ENCODE measurements at regions not wholly inside any gene's neighbourhood (a gene's known extent, or its start where the extent isn't known, plus 50 kb on each side); places are given as distances from the start of the nearest gene placed in this dataset.
"Not testable (repeated sequence)": the region's sequence is repeated elsewhere in the genome, so short reads cannot be mapped to it uniquely, and the experiment has no call there.

DNA sequence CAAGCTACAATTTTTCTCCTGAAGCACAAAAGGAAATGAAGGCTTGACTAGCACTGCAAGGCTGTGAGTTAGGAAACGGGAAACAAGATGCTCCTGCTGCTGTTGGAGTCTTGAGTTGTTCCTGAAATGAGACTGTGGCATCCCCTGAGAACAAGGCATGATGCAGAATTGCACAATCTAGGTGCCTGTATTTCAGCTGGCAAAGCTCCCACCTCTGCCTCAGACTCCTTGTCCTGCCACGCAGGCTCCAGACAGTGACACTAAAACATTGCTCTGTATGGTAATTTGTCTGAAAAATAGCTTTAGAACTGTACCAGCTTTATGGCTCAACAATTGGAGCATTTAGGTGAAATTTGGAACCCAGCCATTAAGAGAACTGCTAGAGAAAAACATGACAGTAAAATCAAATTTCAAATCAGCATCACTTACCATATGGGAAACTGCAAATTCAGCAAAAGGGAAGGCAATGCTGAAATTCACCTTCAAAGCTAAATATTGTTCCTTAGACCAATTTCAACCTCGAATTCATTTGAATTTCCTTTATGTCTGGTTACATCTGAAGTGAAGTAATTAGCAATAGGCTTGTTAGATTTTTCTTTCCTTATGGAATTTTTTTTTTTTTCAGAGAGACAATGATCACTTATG lies 103.4 kb downstream of the MFAP3L start:
- H3K36me3 ChIP-seq, result no peaks in the 10 kb centered on the region
- WGBS, result 52% methylated on average over 3 of the region's 3 CpGs
- H3K4me3 ChIP-seq, result no peak overlapping the region
- H3K4me1 ChIP-seq, result no peaks in the 10 kb centered on the region
- H3K27me3 ChIP-seq, result no peaks in the 10 kb centered on the region
- no peak for TF ChIP-seq POLR2AphosphoS5 (IDR thresholded peaks at IDR 0.05)
- TF ChIP-seq CTCF (IDR thresholded peaks at IDR 0.05), result no peak
- no peak overlapping the region for H3K27ac ChIP-seq
- no peak for DNase-seq (ENCODE audit: low spot score in 2 of 2)
- no peaks in the 10 kb centered on the region for H3K9me3 ChIP-seq

- Histone ChIP-seq H3K4me1 (no peaks in the 10 kb centered on the region), H3K4me3 (no peak overlapping the region), H3K27ac (no peak overlapping the region), H3K27me3 (no peaks in the 10 kb centered on the region), H3K9me3 (no peaks in the 10 kb centered on the region), H3K36me3 (no peaks in the 10 kb centered on the region)
- no peak for TF ChIP-seq CTCF (IDR thresholded peaks at IDR 0.05)
- no peak for TF ChIP-seq POLR2AphosphoS5 (IDR thresholded peaks at IDR 0.05)
- no peak for TF ChIP-seq EP300 (IDR thresholded peaks at IDR 0.05)
- no peak for TF ChIP-seq POLR2A (IDR thresholded peaks at IDR 0.05)
- DNase-seq (ENCODE audit: low spot score in 2 of 2), result no peak
- WGBS, result 62% methylated on average over 1 of the region's 1 CpG
Measured at GRCh38 chr4:169921732-169922131, 104.5 kb downstream of the MFAP3L start.

DNA sequence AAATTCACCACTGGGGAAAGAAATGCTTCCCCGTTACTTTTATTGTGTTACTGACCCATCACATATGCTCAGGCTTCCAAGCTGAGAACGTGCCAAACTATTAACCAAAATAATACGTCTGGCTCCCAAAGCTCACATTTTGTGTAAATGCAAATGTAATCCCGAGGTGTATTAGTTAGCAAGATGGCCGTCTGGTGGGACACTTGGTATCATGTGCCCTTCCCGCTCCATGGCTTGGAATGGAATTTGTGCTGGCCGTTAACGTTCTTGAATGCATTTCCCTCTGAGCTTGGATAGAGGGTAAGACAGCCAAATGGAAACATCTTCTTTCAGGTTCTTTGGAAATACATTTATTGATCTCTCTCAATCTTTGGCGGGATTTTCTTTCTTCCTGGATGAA lies 105.0 kb downstream of the MFAP3L start:
- Histone ChIP-seq H3K9me3 (no peaks in the 10 kb centered on the region), H3K27ac (no peak overlapping the region), H3K4me1 (no peaks in the 10 kb centered on the region), H3K27me3 (no peaks in the 10 kb centered on the region), H3K4me3 (no peak overlapping the region), H3K36me3 (no peaks in the 10 kb centered on the region)
- WGBS, result 81% methylated on average over 9 of the region's 9 CpGs
- no peak for TF ChIP-seq EP300 (IDR thresholded peaks at IDR 0.05)
- no peak for TF ChIP-seq CTCF (IDR thresholded peaks at IDR 0.05)
- TF ChIP-seq POLR2AphosphoS5 (IDR thresholded peaks at IDR 0.05), result no peak
- TF ChIP-seq POLR2A (IDR thresholded peaks at IDR 0.05), result no peak
- no peak for DNase-seq (ENCODE audit: low spot score in 2 of 2)

- not testable (repeated sequence) for H3K27me3 ChIP-seq; DNase-seq (ENCODE audit: low spot score in 2 of 2); H3K27ac ChIP-seq; H3K36me3 ChIP-seq; H3K4me1 ChIP-seq; H3K9me3 ChIP-seq; H3K4me3 ChIP-seq
- WGBS, result 62% methylated on average over 12 of the region's 12 CpGs
Measured at GRCh38 chr4:169919194-169920124, 106.7 kb downstream of the MFAP3L start.

DNA sequence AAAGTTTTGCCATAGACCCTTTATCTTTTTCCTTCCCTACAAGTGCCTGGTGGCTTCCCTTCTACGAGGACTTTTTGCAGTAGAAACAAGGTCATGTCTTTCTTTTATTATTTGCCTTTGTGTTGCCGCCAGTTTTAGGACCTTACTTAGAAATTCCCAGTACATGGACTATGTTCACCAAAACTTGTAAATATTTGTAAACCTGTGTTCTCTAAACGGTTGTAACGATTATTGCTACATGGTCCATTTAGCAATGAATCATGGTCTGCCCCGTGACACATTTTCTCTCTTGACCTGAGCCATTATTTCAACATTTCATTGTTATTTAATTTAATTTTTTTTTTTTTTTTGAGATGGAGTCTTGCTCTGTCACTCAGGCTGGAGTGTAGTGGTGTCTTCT lies 110.7 kb downstream of the MFAP3L start:
- no peaks in the 10 kb centered on the region for H3K27me3 ChIP-seq
- no peak for DNase-seq (ENCODE audit: low spot score in 2 of 2)
- no peaks in the 10 kb centered on the region for H3K9me3 ChIP-seq
- H3K36me3 ChIP-seq, result no peaks in the 10 kb centered on the region
- 90% methylated on average over 5 of the region's 5 CpGs for WGBS
- H3K27ac ChIP-seq, result no peak overlapping the region
- H3K4me1 ChIP-seq, result no peaks in the 10 kb centered on the region
- TF ChIP-seq POLR2AphosphoS5 (IDR thresholded peaks at IDR 0.05) (no peak), CTCF (IDR thresholded peaks at IDR 0.05) (no peak), EP300 (IDR thresholded peaks at IDR 0.05) (no peak), POLR2A (IDR thresholded peaks at IDR 0.05) (no peak)
- no peak overlapping the region for H3K4me3 ChIP-seq

All from suprapubic skin (tissue), 4 donors.